Spleen (tissue), 7 donors: ENCODE measurements at regions not wholly inside any gene's neighbourhood (a gene's known extent, or its start where the extent isn't known, plus 50 kb on each side); places are given as distances from the start of the nearest gene placed in this dataset.

Experiments
- CTCF ChIP-seq, 11 experiments: fragments of 200-600 bp in 7 of 11; fragments of 450-650 bp in 4 of 11; sonication (generic) in 4 of 11; IDR thresholded peaks in 8 of 11; conservative IDR thresholded peaks in 3 of 11; 1 replicate in 7 of 11; 2 replicates in 4 of 11; pipeline versions ENCODE4 v1.4.0 to v1.8.0; 2016 to 2021; ENCODE audit warnings: antibody characterized with exemption in 11 of 11, inconsistent platforms in 4 of 11, mild to moderate bottlenecking in 1 of 11
- POLR2A ChIP-seq, 3 donors: fragments of 450-650 bp; IDR thresholded peaks; one replicate each; pipeline ENCODE4 v1.5.1; 2017; ENCODE audit warnings: antibody characterized with exemption in 3 of 3, mild to moderate bottlenecking in 1 of 3
- donor health status: DM: no; HTN: no; CAD: no; lungs with moderate emphysema.
- donor health status: DM: no; HTN: no; CAD: no.
- donor health status: DM: no; HTN: no; CAD: no.

GRCh38 chr4:97013309-97013708 lies 1130.0 kb downstream of the STPG2 start:
- TF ChIP-seq CTCF (IDR thresholded peaks at IDR 0.05 in 8 of 11, conservative IDR thresholded peaks at IDR 0.05 in 3 of 11) (no peak), POLR2A (IDR thresholded peaks at IDR 0.05) (no peak)
